GM18873 (cell line): ENCODE measurements at regions not wholly inside any gene's neighbourhood (a gene's known extent, or its start where the extent isn't known, plus 50 kb on each side); places are given as distances from the start of the nearest gene placed in this dataset.

ENCODE experiments used
- ATAC-seq: cut with Tn5 transposase; IDR thresholded peaks from one replicate; pipeline ENCODE4 v1.9.1; 2021; ENCODE audit warnings: mild to moderate bottlenecking, moderate library complexity, moderate number of reproducible peaks; ENCODE audit not compliant: unreplicated experiment, low FRiP score

GRCh38 chr5:58403822-58404433 is 56.0 kb downstream of the PLK2 start:
- ATAC-seq: no peak

DNA sequence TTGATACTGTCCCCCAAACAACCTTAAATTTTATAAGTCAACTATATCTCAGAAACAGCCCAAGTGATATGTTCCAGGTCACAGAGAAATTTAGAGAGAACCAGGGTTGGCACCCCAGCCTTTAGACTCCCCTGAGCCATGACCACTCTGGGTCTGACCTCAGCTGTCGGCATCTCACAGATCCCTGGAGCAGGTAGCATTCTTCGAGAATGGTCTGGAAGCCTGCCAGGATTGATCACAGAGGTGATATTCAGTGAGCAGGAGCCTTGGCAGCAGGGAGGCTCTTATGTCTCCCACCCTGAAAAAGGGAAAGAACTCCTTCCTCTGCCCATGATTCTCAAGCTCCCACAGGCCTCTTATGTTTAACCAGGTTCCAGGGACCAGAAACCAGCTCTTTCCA is 58.2 kb downstream of the PLK2 start:
- ATAC-seq: no peak

- ATAC-seq: no peak
Observed at GRCh38 chr5:58400737-58401136, 59.1 kb downstream of the PLK2 start.

DNA sequence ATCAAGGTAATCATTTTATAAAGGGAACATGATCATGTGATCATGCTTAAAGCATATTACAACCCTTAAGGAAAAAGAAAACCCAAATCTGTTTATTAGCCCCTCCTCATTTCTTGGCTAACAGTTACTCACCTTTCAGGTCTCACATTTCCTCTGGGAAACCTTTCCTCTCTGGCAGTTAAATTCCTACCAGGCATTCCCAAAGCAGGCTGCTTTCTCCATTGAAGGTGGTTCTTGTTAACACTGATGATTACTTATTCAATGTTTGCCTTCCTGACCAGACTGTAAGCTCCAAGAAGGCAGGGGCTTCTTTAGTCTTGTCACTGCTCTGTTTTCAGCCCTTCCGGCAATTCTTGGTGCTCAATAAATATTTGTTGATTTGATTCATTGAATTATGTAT is 59.9 kb downstream of the PLK2 start:
- ATAC-seq: no peak

DNA sequence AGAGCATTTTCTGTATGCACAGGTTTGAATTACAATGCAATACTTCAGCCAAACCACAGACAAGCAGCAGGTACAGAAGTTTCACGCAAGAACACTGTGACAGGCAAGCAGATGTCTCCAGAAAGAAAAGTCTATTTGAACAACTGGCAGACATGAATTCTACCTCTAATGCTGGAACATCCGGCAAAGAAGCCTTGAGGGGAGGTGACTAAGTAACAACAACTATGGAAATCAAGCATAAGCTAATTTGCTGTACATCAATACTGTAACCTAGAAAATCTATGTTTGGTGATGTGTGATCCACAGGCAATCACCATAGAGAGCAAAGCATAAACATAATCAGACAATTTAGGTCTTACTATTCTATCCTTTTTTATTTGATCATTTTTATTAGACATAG is 65.5 kb downstream of the PLK2 start:
- ATAC-seq: no peak

DNA sequence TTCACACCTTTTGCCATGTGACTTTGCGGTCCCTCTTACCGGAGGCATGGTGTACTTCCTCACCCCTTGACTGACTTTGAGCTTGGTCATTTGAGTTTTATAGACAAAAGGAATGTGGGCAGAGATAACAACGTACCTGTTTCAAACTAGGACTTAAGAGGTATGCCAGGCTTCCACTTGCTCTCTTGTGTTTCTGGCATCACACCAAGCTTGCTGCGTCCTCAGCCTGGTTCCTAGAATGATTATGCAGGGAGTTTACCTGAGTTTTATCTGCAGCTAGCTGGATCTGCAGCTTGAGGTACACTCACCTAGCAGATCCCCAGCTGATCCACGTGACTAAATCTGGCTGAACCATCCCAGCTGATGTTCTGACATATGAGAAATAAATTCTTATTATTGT is 66.2 kb downstream of the PLK2 start:
- no peak for ATAC-seq

DNA sequence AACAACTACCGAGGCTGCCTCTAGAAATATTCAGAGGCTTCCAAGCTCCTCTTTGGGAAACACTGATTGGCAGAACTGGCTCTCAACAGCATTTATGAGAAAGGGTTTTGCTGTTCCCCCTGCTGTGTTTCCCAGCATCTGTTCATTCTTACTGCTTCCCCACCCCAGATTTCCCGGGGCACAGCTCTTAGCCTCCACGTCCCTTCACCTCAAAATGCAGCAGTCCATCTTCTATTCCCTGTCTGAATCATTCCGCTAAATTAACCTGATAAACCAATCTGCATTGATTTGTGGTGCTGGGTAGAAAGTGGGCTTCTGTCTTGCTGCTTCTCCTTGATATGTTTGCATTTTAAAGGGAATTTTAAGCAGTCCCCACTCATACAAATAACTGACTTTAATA is 67.4 kb downstream of the PLK2 start:
- ATAC-seq: no peak

GRCh38 chr5:58383448-58383847 is 76.4 kb downstream of the PLK2 start:
- no peak for ATAC-seq

- ATAC-seq: no peak
Observed at GRCh38 chr5:58382131-58382534, 77.8 kb downstream of the PLK2 start.

- ATAC-seq: no peak
Observed at GRCh38 chr5:58381566-58381965, 78.3 kb downstream of the PLK2 start.

DNA sequence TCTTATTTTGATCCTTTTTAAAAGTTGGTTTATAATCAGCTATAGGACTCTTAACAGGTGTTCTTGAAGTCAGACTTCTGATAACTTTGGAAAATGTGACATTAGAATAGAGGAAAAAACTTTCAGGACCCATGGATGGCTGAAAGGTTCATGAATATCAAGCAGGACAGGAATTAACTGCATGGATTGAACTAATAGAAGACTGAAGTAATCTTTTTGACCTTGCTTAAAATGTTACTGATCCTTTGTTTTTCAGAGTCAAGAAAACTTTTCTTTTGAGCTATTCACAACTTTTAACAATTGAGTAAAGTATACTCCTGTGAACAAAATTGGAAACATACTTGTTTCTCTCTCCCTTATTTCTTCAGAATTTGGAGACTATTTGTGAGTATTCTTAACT is 79.2 kb downstream of the PLK2 start:
- no peak for ATAC-seq

DNA sequence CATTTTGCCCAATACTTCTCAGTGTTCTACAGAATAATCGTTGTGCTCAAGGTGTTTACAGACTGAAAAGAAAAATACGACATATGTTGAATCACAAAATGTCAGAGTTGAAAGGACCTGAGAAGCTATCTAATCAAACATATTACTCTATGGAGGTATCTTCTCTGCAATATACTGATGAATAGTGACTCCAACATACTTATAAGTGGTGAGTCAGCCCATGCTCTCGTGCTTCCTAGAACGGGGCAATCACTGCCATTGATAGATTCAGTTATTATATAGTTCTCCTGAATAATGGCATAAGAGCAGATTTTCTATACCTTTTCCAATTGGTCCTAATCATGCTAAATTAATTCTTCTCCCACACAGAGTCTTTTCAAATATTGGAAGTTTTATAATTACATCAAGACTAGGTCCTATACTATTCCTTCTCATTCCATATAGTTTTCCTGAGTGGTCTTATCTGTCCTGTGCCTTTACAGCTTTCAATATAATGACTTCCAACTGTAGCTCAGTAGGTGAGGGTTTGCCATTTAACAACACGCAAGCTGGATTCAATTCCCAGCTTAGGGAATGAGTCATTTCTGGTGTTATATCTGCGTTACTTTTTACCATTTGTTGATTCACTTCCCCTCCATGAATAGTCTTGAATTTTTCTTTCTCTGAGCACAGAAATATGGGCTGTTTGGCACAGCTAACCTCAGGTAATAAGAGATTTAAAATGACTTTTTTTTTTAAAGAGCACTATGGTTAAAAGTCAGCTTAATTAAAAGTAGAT is 81.1 kb downstream of the PLK2 start:
- no peak for ATAC-seq

- ATAC-seq: no peak
Observed at GRCh38 chr5:58370606-58371005, 89.3 kb downstream of the PLK2 start.

DNA sequence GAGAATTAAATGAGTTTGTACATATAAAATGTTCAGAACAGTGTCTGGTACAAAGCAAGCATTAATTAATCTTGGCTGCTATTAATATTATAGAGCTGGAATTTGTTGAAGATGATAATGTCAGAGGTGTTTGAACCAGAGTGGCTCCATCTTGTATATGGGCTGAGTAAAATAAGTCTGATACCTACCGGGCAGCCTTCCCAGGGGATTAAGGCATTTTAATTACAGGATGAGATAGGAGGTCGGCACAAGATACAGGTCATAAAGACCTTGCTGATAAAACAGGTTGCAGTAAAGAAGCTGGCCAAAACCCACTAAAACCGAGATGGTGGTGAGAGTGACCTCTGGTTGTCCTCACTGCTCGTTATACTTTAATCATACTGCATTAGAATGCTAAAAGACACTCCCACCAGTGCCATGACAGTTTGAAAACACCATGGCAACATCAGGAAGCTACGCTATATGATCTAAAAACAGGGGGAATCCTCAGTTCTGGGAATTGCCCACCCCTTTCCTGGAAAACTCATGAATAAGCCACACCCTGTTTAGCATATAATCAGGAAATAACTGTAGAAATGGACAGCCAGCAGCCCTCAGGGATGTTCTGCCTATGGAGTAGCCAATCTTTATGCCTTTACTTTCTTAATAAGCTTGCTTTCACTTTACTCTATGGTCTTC is 90.2 kb downstream of the PLK2 start:
- ATAC-seq: no peak

GRCh38 chr5:58366461-58366860 is 93.4 kb downstream of the PLK2 start:
- no peak for ATAC-seq

- ATAC-seq: no peak
Observed at GRCh38 chr5:58365791-58366190, 94.1 kb downstream of the PLK2 start.

DNA sequence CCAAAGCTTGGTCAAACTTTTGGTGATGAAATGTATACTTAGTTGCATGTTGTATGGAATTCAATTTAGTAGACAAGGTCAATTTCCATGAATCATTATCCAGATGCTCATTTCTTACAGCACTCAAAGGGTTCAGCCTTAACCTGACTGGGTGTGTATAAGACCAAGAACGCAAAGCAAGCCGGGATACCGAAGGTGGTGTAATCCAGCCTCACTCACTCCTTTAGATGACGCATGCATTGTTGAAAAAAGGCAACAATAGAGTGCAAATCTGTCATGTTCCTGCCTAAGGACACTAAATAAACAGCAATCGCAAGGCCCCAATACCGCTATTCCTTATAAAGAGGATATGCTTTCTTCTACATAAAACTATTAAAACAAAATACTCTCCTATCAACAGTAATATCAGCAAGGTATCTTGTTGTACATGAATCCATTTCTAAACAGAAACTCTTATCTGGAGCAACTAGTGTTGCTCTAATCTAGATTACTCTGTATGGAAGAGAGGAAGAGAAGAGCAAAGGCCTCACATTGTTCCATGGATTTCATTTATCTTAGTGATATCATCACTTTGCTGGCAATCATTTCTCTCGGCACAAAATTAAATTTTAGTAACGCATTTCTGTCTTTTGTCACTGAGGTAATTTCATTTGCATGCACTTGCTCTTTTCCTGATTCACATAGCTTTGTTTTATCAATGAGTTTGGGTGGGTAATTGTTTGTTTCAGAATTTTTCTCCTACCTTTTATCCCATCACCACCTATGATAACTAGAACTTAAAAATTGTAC is 96.2 kb downstream of the PLK2 start:
- ATAC-seq: no peak

GRCh38 chr5:58362135-58362534 is 97.8 kb downstream of the PLK2 start:
- ATAC-seq: no peak

DNA sequence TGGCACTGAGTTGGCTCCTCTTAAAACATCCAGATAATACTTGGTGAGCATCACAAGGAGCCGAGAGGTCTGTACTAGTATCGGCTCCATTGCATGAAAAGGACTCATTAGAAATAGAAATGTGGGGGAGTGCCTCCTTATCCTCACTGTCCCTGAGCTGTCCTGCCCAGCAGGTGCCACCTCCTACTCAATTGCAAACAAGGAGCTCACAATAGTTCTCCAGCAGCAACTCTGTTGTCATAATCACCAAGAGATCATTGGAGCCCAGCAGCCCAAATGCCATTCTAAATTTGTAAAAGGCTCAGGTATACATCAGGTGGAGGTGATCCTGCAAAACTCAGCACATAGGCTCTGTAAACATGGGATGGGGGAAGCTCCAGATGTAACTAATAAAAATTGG is 99.1 kb downstream of the PLK2 start:
- ATAC-seq: no peak

- ATAC-seq: no peak
Observed at GRCh38 chr5:58359981-58360380, 99.9 kb downstream of the PLK2 start.
